GM19438 (cell line): ENCODE measurements at regions not wholly inside any gene's neighbourhood (a gene's known extent, or its start where the extent isn't known, plus 50 kb on each side); places are given as distances from the start of the nearest gene placed in this dataset.
"Not testable (repeated sequence)": the region's sequence is repeated elsewhere in the genome, so short reads cannot be mapped to it uniquely, and the experiment has no call there.

ENCODE experiments used
- ATAC-seq: cut with Tn5 transposase; IDR thresholded peaks from one replicate; pipeline ENCODE4 v1.9.1; 2021; ENCODE audit warnings: low read depth; ENCODE audit not compliant: unreplicated experiment

DNA sequence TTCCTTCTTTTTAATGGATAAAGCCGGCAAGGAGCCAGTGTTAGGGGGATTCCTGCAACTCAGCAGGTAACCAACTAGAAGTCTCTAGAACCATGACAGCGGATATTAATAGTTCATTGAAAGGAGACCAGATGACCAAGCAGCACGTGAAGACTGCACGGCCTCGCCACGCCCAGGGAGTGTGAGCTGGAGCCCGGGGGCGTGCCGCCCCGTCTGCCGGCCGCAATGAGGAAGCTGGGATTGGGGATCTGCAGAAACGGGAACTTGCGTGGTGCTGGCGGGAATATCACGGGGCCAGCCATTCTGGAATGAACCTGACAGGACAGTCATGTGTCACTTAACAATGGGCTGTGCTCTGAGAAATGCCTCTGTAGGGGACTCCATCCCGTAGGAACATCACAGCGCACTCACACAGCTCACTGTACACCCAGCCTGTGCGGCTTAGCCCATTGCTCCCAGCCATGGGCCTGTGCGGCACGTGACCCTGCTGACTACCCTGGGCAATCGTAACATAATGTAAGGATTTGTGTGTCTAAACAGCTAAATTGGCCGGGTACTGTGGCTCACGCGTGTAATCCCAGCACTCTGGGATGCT is 4092.8 kb upstream of the TPTE start:
- not testable (repeated sequence) for ATAC-seq

DNA sequence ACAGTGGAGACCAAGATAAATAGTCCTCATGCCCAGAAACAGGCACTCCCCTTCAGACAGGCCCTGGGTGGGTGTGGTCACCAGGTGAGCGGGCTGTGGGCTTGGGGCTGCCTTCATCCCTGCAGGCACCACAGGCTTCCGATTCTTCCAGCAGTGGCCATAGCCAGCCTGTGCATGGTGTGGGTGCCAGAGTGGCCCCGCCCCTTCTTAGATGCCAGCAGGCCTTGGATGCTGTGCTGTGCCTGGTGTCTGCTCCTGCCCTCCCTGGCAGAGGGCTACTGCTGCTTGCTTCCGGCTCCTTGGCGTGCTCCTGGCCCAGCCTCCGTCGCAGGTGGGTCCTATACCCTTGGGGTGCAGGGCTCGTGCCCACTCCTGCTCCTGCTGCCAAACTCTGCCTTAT is 4091.5 kb upstream of the TPTE start:
- ATAC-seq: not testable (repeated sequence)

DNA sequence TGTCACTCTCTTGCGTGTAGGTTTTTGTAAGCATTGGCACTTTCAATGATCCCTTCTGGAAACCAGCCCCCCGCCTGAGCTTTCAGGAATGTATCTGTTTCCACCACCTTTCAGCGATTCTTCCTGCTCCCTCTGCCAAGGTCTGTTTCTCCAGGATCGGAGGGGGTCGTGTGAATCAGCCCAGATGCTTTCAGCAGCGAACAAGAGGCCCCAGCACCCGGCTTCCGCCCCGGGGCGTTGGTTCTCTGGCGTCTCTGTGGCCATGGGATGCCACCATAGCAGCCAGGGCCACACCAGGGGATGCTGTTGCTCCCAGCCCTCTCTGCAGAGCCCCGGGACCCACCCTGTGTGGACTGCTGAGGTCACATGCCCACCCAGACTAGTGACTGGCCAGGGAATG is 4088.2 kb upstream of the TPTE start:
- not testable (repeated sequence) for ATAC-seq

DNA sequence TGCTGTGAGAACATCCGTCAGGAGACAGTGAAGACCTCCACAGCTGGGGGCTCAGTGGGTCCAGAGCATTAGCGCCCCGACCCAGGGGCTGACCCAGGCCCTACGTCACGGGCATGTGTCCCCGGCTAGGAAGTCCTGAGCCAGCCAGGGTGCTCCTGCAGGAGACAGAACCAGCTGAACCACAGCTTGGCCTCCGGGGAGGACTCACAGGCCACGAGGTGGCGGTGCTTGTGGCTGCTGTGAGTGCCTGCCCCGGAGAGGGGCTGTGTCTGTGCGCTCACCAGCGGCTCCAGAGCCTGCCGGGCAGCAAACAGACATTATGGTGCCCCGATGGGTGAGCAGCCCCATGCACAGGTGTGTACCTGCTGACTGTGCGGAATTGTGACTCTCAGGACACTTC is 4085.2 kb upstream of the TPTE start:
- ATAC-seq: not testable (repeated sequence)

DNA sequence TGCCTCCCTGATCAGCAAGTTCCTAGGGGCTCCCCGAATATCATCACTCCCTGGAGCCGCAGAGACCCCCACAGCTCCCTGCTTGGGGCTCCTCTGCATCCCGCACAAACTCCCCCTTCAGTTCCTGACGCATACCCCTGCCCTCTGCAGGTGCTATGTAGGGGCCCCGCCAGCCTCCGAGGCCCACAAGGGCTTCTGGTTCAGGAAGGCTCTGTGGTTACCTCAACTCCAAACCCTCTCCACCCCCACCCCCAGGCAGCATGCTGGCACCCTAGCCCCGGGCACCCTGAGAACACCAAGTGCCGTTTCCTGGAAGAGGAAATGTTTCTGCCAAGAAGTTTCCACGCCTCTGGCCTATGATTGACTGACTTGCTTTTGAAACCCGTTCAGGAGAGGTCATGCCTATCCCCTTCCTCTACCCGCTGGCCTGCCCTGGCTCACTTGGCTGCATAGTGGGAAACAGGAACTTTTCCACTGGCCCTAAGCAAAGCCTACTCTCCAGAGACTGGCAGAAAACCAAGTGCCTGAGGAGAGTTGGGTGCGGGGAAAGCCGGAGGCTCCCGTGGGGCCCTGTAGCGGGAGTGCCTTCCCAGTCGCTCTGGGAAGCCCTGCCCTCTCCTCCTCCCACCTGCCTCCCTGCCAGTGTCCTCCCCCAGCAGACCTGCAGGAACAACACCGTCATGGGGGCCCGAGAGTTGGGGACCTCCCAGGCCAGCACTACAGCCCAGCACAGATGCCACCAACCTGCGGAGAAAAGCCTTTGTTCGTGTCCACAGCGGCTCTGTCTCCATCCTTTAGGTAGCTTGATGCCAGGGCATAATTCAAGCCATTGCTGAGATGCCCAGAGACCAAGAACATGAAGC is 4084.2 kb upstream of the TPTE start:
- not testable (repeated sequence) for ATAC-seq

DNA sequence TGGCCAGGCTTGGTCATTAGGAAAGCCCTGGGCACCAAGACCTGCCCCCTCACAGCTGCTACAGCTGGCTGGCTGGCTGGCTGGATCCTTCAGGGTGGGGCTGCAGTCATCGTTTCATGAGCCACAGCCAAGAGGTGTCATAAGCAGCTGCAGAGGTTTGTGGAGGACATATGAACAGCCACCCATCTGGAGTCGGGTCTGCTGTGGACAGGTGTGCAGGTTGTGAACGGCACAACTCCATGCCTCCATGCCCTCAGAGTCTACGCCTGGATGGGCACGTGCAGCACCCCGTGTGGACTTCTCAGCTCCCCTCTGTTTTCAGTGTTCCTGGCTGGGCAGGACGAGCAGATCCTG is 4083.6 kb upstream of the TPTE start:
- not testable (repeated sequence) for ATAC-seq

DNA sequence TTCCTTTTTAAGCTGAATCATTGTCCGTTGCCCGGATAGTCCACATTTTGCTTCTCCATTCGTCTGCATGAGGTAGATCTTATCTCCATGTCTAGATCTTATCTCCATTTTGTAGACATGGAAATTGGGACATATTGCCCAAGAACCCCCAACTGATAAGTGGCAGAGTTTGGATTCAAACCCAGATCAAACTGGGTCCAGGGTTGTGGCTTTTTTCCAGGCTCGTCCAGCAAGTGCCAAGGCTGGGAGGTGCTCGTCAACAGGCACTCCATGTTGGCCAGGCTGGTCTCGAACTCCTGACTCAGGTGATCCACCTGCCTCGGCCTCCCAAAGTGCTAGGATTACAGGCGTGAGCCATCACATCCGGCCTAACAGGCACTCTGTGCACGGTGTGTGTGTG is 4082.3 kb upstream of the TPTE start:
- ATAC-seq: not testable (repeated sequence)

DNA sequence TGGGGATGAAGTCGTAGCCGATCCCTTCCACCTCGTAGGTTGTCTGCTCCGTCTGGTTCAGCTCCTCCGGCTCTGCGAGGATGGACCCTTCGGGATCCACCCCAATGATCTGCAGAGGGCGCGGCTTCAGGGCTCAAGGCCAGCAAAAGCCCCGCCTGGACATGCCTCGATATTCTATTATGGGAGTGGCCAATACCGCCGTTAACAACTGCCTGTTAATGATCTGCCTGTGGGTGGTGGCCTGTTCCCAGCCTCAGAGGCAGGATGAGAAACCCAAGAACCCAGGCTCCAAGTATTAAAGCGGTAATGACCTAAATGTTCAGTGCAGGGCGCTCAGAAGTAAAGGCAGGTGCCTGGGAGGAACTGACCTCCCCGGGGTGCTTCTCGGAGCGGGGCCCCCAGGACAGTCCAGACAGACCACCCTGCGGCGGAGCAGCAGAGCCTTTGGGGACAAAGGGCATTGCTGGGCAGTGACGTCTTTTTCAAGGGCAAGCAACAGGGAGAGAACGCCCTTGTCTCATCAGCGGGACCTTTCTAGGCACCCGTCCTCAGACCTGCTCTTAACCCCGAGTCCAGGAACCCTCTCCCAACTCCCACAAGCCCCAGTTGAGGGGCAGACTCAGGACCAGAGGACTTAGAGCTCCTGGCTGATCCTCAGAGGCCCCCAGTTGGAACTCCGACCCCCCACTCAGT is 4066.6 kb upstream of the TPTE start:
- not testable (repeated sequence) for ATAC-seq

DNA sequence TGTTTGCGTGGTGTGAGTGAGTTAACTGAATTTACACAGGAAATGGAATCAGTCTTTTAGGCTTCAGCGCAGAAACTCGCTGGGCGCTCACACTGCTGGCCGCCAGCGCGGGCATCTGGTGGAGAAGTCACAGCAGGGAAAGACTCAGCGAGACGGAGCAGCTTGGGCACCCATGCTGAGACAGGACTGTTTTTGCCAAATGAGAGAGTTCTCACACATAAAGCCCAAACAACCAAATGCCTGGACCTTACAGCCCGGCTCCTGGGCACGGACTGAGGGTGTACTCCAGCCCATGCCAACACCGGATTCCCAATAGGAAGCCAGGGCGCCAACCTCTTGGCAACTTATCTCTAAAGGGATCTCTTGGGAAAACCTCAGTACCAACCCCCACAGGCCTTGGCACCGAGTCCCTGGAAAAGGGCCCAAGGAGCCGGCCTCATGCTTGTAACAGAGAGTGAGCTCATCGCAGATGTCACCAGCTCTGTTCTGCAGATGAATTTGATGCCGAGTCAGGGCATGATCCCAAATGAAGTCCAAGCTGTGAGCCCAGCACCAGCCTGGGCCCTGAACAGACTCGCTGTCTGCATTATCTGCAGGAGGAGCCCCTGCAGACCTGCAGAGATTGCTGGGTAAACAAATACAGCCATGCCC is 4065.2 kb upstream of the TPTE start:
- ATAC-seq: not testable (repeated sequence)

DNA sequence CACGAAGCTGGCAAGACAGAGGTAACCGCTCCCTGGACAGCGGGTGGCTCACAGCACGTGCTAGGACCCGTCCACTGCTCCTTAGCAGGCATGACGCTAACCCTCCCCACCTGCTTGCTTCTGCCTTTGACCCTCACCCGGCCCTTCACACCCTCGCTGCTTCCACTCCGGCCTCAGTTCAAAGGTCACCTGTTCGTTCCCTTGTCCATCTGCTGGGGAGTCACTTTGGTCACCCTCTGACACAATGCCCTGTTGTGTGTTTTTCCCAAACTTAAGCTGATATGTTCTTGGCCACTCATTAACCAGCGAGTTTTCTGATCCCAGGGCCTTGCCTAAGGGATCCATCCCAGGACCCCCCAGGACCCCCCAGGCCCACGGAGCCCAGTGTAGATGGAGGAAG is 4061.6 kb upstream of the TPTE start:
- ATAC-seq: not testable (repeated sequence)

DNA sequence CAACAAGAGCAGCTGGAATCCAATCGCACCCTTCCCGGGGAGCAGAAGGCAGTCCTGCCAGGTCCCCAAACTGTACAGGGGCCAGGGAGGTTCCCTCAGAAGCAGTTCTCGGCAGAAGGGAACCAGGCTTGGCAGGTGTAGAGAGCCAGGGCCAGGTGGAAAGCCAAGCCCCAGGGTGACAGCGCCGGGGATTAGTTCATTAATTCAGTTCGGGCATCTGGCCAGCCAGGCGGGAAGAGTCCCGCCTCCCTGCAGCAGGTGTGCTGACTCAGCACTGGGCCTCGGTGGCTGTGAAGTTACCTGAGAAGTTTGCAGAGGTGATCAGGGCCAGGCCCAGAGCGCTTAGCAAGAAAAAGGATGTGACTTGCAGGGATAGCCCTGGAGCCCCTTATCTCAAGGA is 4060.0 kb upstream of the TPTE start:
- ATAC-seq: not testable (repeated sequence)

DNA sequence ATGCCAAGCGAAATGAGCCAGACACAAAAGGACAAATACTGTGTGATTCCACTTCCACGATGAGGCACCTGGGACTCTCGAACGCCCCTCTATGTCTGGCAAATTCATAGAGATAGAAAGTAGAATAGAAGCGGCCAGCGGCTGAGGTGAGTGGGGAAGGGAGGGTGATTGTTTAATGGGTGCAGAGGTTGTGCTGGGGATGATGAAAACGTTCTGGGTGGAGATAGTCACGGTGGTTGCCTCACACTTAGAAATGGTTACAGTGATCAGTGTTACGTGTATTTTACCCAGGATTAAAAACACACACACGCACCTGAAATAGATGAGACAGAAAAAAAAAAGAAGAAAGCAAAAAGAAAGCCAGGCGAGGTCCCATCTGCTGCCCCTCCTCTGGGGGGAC is 4057.0 kb upstream of the TPTE start:
- ATAC-seq: not testable (repeated sequence)

DNA sequence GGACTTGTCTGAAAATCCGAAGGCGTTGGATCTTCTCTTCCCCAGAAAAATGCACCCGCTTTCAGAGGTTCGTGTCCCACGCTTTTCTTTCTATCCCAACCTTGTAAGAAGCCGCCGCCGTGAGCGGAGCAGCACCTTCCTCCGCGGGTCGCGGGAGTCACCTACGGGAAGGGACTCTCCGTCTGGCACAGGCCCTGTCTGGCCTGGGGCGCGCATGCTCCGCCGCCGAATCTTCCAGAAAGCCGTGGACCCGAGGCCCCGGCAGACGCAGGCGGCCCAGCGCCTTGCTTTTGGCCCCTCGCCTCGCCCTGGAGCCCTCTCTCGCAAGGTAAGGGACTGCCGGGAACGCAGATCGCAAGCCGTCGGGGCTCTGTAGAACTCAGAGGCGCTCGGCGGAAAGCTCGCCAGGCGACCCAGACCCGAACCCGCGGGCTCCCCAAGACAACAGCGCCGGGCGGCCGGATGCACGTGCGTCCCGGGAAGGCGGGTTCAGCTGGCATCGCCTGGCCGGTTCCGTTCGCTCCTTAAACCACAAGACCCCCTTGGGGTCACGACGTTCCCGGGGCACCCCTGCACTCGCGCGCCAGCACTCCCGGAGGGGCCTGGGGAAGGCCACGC is 4055.2 kb upstream of the TPTE start:
- not testable (repeated sequence) for ATAC-seq

DNA sequence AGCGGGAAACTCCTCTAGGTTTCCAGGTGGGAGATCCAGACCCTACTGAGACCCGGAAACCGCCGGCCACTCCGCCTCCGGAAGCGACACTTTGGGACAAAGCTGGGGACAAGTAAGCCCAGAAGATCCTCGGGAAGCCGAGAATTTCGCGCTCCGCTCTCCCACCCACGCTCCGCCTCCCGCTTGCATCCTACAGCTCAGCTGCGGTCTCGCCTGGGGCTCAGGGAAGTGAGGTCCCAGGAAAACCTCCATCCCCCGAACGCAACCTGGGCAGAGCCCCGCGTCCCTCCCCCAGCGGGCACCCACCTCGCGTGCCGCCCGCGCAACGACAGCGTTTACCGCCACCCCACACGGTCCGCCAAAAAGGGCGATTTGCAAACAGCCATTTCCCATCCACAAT is 4054.7 kb upstream of the TPTE start:
- ATAC-seq: not testable (repeated sequence)

DNA sequence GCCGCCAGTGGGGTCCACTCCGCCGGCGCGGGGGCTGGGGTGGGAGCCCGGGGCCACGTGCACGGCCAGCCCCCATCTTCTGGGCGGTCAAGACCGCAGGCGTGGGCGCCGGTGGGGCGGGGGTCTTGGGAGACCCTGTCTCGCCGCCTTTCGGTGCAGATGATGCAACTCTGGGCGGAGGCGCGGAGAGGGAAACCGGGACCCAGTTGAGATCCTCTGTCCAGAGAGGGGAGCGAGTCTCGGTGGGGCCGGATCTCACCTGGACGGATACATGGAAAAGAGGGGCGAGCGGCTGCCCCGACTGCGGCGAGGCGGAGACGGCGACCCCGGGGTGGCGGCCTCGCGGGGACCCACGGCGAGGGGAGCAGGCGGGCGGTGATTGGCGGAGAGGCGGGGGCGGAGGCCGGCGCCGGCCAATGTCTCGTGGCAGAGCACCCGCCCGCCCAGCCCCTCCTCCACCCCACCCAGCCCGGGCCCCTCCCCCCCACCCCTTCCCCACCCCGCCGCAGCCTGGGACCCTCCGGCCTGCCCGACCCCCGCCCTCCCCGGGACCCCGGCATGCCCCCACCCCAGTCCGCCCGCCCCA is 4054.1 kb upstream of the TPTE start:
- not testable (repeated sequence) for ATAC-seq

DNA sequence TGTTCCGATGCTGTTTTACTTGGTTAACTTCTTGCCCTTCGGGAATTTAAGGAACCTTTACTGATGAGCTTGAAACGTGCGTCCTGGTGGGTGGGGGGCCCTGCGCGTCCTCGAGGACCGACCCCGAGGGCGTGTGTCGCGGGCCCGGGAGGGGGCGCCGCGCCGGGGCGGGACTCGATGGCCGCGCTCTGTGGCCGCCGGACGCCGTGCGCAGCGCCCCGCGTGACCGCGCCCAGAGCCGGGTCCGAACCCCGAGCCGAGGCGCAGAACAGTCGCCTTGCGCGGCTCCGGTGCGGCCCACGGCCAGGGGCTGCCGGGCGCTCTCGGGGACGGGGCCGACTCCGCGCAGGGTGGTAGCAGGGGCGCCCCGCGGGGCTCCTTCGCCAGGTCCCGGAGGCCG is 4053.5 kb upstream of the TPTE start:
- not testable (repeated sequence) for ATAC-seq

DNA sequence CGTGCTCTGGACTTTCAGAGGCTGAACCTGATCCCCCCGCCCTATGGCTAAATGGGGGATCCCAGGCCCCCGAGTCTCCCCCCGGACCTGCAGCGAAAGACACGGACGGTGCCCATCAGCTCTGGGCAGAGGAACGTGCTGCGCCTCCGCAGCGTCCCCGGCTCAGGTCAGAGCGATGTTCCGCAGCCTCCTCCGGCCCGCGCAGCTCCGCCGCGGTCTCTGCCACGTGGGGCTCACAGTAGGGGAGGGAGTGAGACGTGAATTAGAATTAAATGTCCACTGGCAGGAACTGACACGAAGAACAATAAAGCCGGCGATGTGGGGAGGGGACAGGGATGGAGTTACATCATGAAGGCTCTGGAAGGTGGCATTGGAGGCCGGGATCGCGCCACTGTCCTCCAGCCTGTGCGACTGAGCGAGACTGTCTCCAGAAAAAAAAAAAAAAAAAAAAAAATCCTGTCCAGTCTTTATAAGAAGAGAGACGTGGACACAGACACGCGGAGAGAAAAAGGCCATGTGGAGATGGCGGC is 4053.0 kb upstream of the TPTE start:
- not testable (repeated sequence) for ATAC-seq

DNA sequence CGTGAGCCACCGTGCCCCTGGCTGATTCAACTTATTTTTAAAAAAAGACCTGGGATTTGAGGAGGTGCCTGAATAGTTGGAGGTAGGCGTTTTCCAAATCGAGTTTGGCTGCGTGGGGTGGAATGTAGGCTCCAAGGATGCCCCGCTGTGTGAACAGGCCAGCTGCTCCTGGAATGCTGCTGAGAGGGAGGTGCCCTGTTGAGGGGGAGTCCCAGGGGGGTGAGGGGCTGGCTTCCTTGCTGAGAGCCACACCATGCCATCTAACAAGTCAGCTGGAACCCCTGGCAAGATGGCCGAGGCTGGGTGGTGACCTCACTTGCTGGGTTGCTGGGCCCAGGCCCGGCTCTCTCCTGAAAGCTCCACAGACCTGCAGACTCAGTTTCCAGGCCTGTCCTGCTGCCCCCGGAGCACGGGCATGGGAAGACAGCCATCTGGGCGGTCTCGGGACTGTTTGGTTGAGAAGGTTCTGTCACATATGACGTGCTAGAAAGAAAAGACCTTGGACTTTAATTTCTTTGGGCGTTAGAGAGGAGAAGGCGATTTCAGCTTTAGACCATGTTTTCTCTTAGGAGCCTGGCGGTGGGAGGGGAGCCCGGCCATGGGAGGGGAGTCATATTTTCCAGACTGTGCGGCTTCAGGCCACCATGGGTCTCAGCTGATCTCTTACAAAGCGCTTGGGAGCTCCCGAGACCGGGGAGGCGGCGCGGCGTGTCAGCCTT is 4047.0 kb upstream of the TPTE start:
- ATAC-seq: not testable (repeated sequence)

DNA sequence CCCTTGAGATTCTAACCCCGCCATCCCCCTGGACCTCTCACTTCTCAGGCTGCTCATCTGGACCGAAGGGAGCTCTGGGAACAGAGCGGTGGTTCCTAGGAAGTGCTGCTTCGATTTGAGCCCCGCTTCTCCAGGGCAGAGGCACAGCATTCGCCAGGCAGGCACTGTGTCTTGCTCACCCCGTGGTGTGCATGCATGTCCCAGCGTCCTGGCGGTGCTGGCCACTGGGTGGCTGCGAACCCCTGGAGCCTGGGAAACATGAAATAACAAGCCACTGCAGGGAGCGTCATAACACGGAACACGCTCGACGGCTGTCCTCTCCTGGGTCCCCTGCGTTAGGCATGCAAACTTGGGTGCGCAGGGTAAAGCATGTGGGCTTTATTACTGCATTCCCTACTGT is 4040.3 kb upstream of the TPTE start:
- ATAC-seq: not testable (repeated sequence)
